NCI-H1694 treated with DMSO at 0.1 percent for 48 hours (cell line): ENCODE measurements at regions not wholly inside any gene's neighbourhood (a gene's known extent, or its start where the extent isn't known, plus 50 kb on each side); places are given as distances from the start of the nearest gene placed in this dataset.
A peak's percentile ranks its signal among the peaks of the same experiment; 100 is the strongest.

Experiments
- DNase-seq: peaks from one replicate; lab custom pipeline; 2025; lab: John Stamatoyannopoulos, UW

GRCh38 chr14:100658181-100658886 lies 68.4 kb upstream of the DLK1 start:
- DNase-seq, result no peak

- no peak for DNase-seq
Observed at GRCh38 chr14:100659345-100660001, 67.2 kb upstream of the DLK1 start.

- DNase-seq, result no peak
Observed at GRCh38 chr14:100660498-100660881, 66.2 kb upstream of the DLK1 start.

- no peak for DNase-seq
Observed at GRCh38 chr14:100660882-100661635, 65.6 kb upstream of the DLK1 start.

- DNase-seq, result peak; percentile 83
Observed at GRCh38 chr14:100662879-100663760, 63.6 kb upstream of the DLK1 start.

GRCh38 chr14:100663761-100664052 lies 63.0 kb upstream of the DLK1 start:
- no peak for DNase-seq

GRCh38 chr14:100664231-100664630 lies 62.5 kb upstream of the DLK1 start:
- no peak for DNase-seq

- DNase-seq, result peak; percentile 65
Observed at GRCh38 chr14:100664841-100665510, 61.7 kb upstream of the DLK1 start.

GRCh38 chr14:100665511-100666032 lies 61.1 kb upstream of the DLK1 start:
- DNase-seq, result peak; percentile 91

GRCh38 chr14:100666403-100666802 lies 60.3 kb upstream of the DLK1 start:
- no peak for DNase-seq

- no peak for DNase-seq
Observed at GRCh38 chr14:100666851-100667250, 59.8 kb upstream of the DLK1 start.

GRCh38 chr14:100667656-100668055 lies 59.0 kb upstream of the DLK1 start:
- no peak for DNase-seq

GRCh38 chr14:100668352-100668751 lies 58.3 kb upstream of the DLK1 start:
- DNase-seq, result no peak

- no peak for DNase-seq
Observed at GRCh38 chr14:100669011-100669412, 57.7 kb upstream of the DLK1 start.

GRCh38 chr14:100669468-100669867 lies 57.2 kb upstream of the DLK1 start:
- peak; percentile 63 for DNase-seq

- DNase-seq, result no peak
Observed at GRCh38 chr14:100670017-100670752, 56.5 kb upstream of the DLK1 start.

- DNase-seq, result no peak
Observed at GRCh38 chr14:100670753-100671049, 56.0 kb upstream of the DLK1 start.

GRCh38 chr14:100671386-100671901 lies 55.2 kb upstream of the DLK1 start:
- no peak for DNase-seq

GRCh38 chr14:100671906-100672305 lies 54.8 kb upstream of the DLK1 start:
- DNase-seq, result no peak

GRCh38 chr14:100673085-100673806 lies 53.4 kb upstream of the DLK1 start:
- DNase-seq, result peak; percentile 97
